ENCODE measurements at regions not wholly inside any gene's neighbourhood (a gene's known extent, or its start where the extent isn't known, plus 50 kb on each side); places are given as distances from the start of the nearest gene placed in this dataset.

GRCh38 chr15:95829062-95829461, 501.4 kb upstream of the NR2F2 start:
- no peak for DNase-seq

GRCh38 chr15:95830281-95830680, 500.2 kb upstream of the NR2F2 start:
- no peak for DNase-seq

- DNase-seq = no peak
These were observed 497.8 kb upstream of the NR2F2 start for GRCh38 chr15:95832668-95833067.

GRCh38 chr15:95834028-95834804, 496.3 kb upstream of the NR2F2 start:
- DNase-seq = no peak

GRCh38 chr15:95836536-95836935, 494.0 kb upstream of the NR2F2 start:
- DNase-seq = no peak

GRCh38 chr15:95837341-95838004, 493.0 kb upstream of the NR2F2 start:
- DNase-seq = no peak

GRCh38 chr15:95839367-95839782, 491.1 kb upstream of the NR2F2 start:
- DNase-seq = no peak

- no peak for DNase-seq
These were observed 490.5 kb upstream of the NR2F2 start for GRCh38 chr15:95840004-95840403.

- no peak for DNase-seq
These were observed 489.6 kb upstream of the NR2F2 start for GRCh38 chr15:95840855-95841254.

GRCh38 chr15:95842576-95842975, 487.9 kb upstream of the NR2F2 start:
- no peak for DNase-seq

- DNase-seq = no peak
These were observed 487.1 kb upstream of the NR2F2 start for GRCh38 chr15:95843241-95843910.

- no peak for DNase-seq
These were observed 484.5 kb upstream of the NR2F2 start for GRCh38 chr15:95845862-95846515.

- no peak for DNase-seq
These were observed 482.4 kb upstream of the NR2F2 start for GRCh38 chr15:95848126-95848525.

- DNase-seq = no peak
These were observed 479.7 kb upstream of the NR2F2 start for GRCh38 chr15:95850837-95851236.

- no peak for DNase-seq
These were observed 477.1 kb upstream of the NR2F2 start for GRCh38 chr15:95853350-95853749.

GRCh38 chr15:95857124-95857757, 473.3 kb upstream of the NR2F2 start:
- DNase-seq = no peak

GRCh38 chr15:95857758-95858157, 472.7 kb upstream of the NR2F2 start:
- DNase-seq = no peak

GRCh38 chr15:95860406-95860805, 470.1 kb upstream of the NR2F2 start:
- no peak for DNase-seq

- no peak for DNase-seq
These were observed 466.0 kb upstream of the NR2F2 start for GRCh38 chr15:95864467-95864886.

GRCh38 chr15:95865330-95865739, 465.2 kb upstream of the NR2F2 start:
- DNase-seq = no peak

GRCh38 chr15:95866711-95867440, 463.6 kb upstream of the NR2F2 start:
- no peak for DNase-seq

GRCh38 chr15:95868450-95868849, 462.1 kb upstream of the NR2F2 start:
- DNase-seq = no peak

Data from GF-D8 (cell line).